Memory B cell (primary cell): ENCODE measurements at regions not wholly inside any gene's neighbourhood (a gene's known extent, or its start where the extent isn't known, plus 50 kb on each side); places are given as distances from the start of the nearest gene placed in this dataset.
"Not testable (repeated sequence)": the region's sequence is repeated elsewhere in the genome, so short reads cannot be mapped to it uniquely, and the experiment has no call there.

Source experiments
- ATAC-seq: fragments of 150-1000 bp; cut with Tn5 transposase; 2 replicates; pipeline ENCODE4 v1.10.0; 2021; ENCODE audit warnings: low read depth, mild to moderate bottlenecking, moderate library complexity
- DNase-seq, 2 donors: peaks; one replicate each; pipeline ENCODE4 v3.0.0; 2022; ENCODE audit warnings: low spot score in 2 of 2
- H3K27ac Mint-ChIP-seq: one replicate; pipeline ENCODE4 v1.8.0; 2022; ENCODE audit warnings: mild to moderate bottlenecking, moderate library complexity, mixed read lengths
- H3K27me3 Mint-ChIP-seq: one replicate; pipeline ENCODE4 v1.8.0; 2022; ENCODE audit warnings: mixed read lengths
- H3K36me3 Mint-ChIP-seq: one replicate; pipeline ENCODE4 v1.8.0; 2022; ENCODE audit warnings: mild to moderate bottlenecking, mixed read lengths
- H3K4me1 Mint-ChIP-seq: one replicate; pipeline ENCODE4 v1.8.0; 2022; ENCODE audit warnings: mixed read lengths
- H3K4me3 Mint-ChIP-seq: one replicate; pipeline ENCODE4 v1.8.0; 2022; ENCODE audit warnings: mild to moderate bottlenecking, moderate library complexity, mixed read lengths
- H3K9me3 Mint-ChIP-seq: one replicate; pipeline ENCODE4 v1.8.0; 2022; ENCODE audit warnings: mixed read lengths

GRCh38 chr10:23779301-23779700, 340.4 kb downstream of the OTUD1 start:
- H3K36me3 Mint-ChIP-seq: no peaks in the 10 kb centered on the region
- no peak overlapping the region for H3K4me3 Mint-ChIP-seq
- no peaks in the 10 kb centered on the region for H3K4me1 Mint-ChIP-seq
- no peaks in the 10 kb centered on the region for H3K27me3 Mint-ChIP-seq
- H3K27ac Mint-ChIP-seq: no peak overlapping the region
- DNase-seq: no peak
- no peaks in the 10 kb centered on the region for H3K9me3 Mint-ChIP-seq
- ATAC-seq: no peak

GRCh38 chr10:23780331-23780730, 341.5 kb downstream of the OTUD1 start:
- H3K9me3 Mint-ChIP-seq: no peaks in the 10 kb centered on the region
- H3K27ac Mint-ChIP-seq: no peak overlapping the region
- no peak overlapping the region for H3K4me3 Mint-ChIP-seq
- H3K27me3 Mint-ChIP-seq: no peaks in the 10 kb centered on the region
- DNase-seq (no peak), ATAC-seq (no peak)
- no peaks in the 10 kb centered on the region for H3K36me3 Mint-ChIP-seq
- no peaks in the 10 kb centered on the region for H3K4me1 Mint-ChIP-seq

- H3K4me1 Mint-ChIP-seq: no peaks in the 10 kb centered on the region
- no peak overlapping the region for H3K4me3 Mint-ChIP-seq
- no peak overlapping the region for H3K27ac Mint-ChIP-seq
These were observed 347.7 kb downstream of the OTUD1 start for GRCh38 chr10:23786594-23786993.

GRCh38 chr10:23793577-23793976, 354.7 kb downstream of the OTUD1 start:
- H3K9me3 Mint-ChIP-seq: peaks cover 2% of the 10 kb centered on the region
- peaks cover 4% of the 10 kb centered on the region for H3K4me1 Mint-ChIP-seq
- H3K27ac Mint-ChIP-seq: no peak overlapping the region
- H3K36me3 Mint-ChIP-seq: no peaks in the 10 kb centered on the region
- H3K27me3 Mint-ChIP-seq: no peaks in the 10 kb centered on the region
- ATAC-seq (no peak), DNase-seq (no peak)
- H3K4me3 Mint-ChIP-seq: no peak overlapping the region

More at GRCh38 chr10:23786594-23786993, 347.7 kb downstream of the OTUD1 start:
- DNase-seq (no peak), ATAC-seq (no peak)
- Mint-ChIP-seq H3K9me3 (no peaks in the 10 kb centered on the region), H3K36me3 (no peaks in the 10 kb centered on the region), H3K27me3 (peaks cover 2% of the 10 kb centered on the region)

GRCh38 chr10:23797452-23797851, 358.6 kb downstream of the OTUD1 start:
- not testable (repeated sequence) for H3K27ac Mint-ChIP-seq, H3K4me3 Mint-ChIP-seq, H3K4me1 Mint-ChIP-seq, ATAC-seq, H3K36me3 Mint-ChIP-seq, H3K9me3 Mint-ChIP-seq, H3K27me3 Mint-ChIP-seq, DNase-seq

GRCh38 chr10:23804125-23804524, 365.2 kb downstream of the OTUD1 start:
- H3K4me3 Mint-ChIP-seq: no peak overlapping the region
- DNase-seq: no peak
- peaks cover 3% of the 10 kb centered on the region for H3K9me3 Mint-ChIP-seq
- H3K27ac Mint-ChIP-seq: no peak overlapping the region
- no peaks in the 10 kb centered on the region for H3K36me3 Mint-ChIP-seq
- ATAC-seq: no peak
- no peaks in the 10 kb centered on the region for H3K4me1 Mint-ChIP-seq
- no peaks in the 10 kb centered on the region for H3K27me3 Mint-ChIP-seq

- Mint-ChIP-seq H3K36me3 (no peaks in the 10 kb centered on the region), H3K27me3 (no peaks in the 10 kb centered on the region), H3K27ac (no peak overlapping the region), H3K9me3 (no peaks in the 10 kb centered on the region), H3K4me1 (no peaks in the 10 kb centered on the region), H3K4me3 (no peak overlapping the region)
- ATAC-seq: no peak
- no peak for DNase-seq
These were observed 374.8 kb downstream of the OTUD1 start for GRCh38 chr10:23813687-23814086.

- DNase-seq: no peak
- Mint-ChIP-seq H3K9me3 (no peaks in the 10 kb centered on the region), H3K27ac (no peak overlapping the region), H3K4me1 (peaks cover 5% of the 10 kb centered on the region), H3K36me3 (no peaks in the 10 kb centered on the region), H3K27me3 (no peaks in the 10 kb centered on the region), H3K4me3 (no peak overlapping the region)
- no peak for ATAC-seq
These were observed 379.6 kb downstream of the OTUD1 start for GRCh38 chr10:23818484-23818883.

GRCh38 chr10:23820792-23821191, 381.9 kb downstream of the OTUD1 start:
- no peak overlapping the region for H3K27ac Mint-ChIP-seq
- H3K27me3 Mint-ChIP-seq: no peaks in the 10 kb centered on the region
- H3K9me3 Mint-ChIP-seq: peaks cover 1% of the 10 kb centered on the region
- ATAC-seq (no peak), DNase-seq (no peak)
- no peak overlapping the region for H3K4me3 Mint-ChIP-seq
- H3K36me3 Mint-ChIP-seq: no peaks in the 10 kb centered on the region
- peaks cover 5% of the 10 kb centered on the region for H3K4me1 Mint-ChIP-seq

- DNase-seq: no peak
- Mint-ChIP-seq H3K4me3 (no peak overlapping the region), H3K4me1 (peaks cover 5% of the 10 kb centered on the region), H3K36me3 (no peaks in the 10 kb centered on the region), H3K27me3 (no peaks in the 10 kb centered on the region), H3K9me3 (peaks cover 1% of the 10 kb centered on the region), H3K27ac (no peak overlapping the region)
- ATAC-seq: no peak
These were observed 384.1 kb upstream of the KIAA1217 start for GRCh38 chr10:23824822-23825221.

GRCh38 chr10:23826421-23826820, 382.5 kb upstream of the KIAA1217 start:
- DNase-seq (no peak), ATAC-seq (no peak)
- Mint-ChIP-seq H3K9me3 (peaks cover 1% of the 10 kb centered on the region), H3K27me3 (no peaks in the 10 kb centered on the region), H3K36me3 (no peaks in the 10 kb centered on the region), H3K4me1 (no peaks in the 10 kb centered on the region), H3K27ac (no peak overlapping the region), H3K4me3 (no peak overlapping the region)

GRCh38 chr10:23829556-23829955, 379.4 kb upstream of the KIAA1217 start:
- H3K4me1 Mint-ChIP-seq: no peaks in the 10 kb centered on the region
- H3K27me3 Mint-ChIP-seq: no peaks in the 10 kb centered on the region
- no peaks in the 10 kb centered on the region for H3K36me3 Mint-ChIP-seq
- DNase-seq (no peak), ATAC-seq (no peak)
- no peak overlapping the region for H3K27ac Mint-ChIP-seq
- peaks cover 2% of the 10 kb centered on the region for H3K9me3 Mint-ChIP-seq
- H3K4me3 Mint-ChIP-seq: no peak overlapping the region

GRCh38 chr10:23834091-23834490, 374.8 kb upstream of the KIAA1217 start:
- H3K9me3 Mint-ChIP-seq: peaks cover 2% of the 10 kb centered on the region
- no peaks in the 10 kb centered on the region for H3K4me1 Mint-ChIP-seq
- no peaks in the 10 kb centered on the region for H3K27me3 Mint-ChIP-seq
- ATAC-seq (no peak), DNase-seq (no peak)
- no peak overlapping the region for H3K27ac Mint-ChIP-seq
- no peak overlapping the region for H3K4me3 Mint-ChIP-seq
- H3K36me3 Mint-ChIP-seq: no peaks in the 10 kb centered on the region

GRCh38 chr10:23850631-23851030, 358.3 kb upstream of the KIAA1217 start:
- Mint-ChIP-seq H3K4me3 (no peak overlapping the region), H3K27me3 (no peaks in the 10 kb centered on the region), H3K4me1 (no peaks in the 10 kb centered on the region), H3K36me3 (no peaks in the 10 kb centered on the region), H3K9me3 (peaks cover 10% of the 10 kb centered on the region), H3K27ac (no peak overlapping the region)
- ATAC-seq (no peak), DNase-seq (no peak)

GRCh38 chr10:23859598-23859997, 349.3 kb upstream of the KIAA1217 start:
- Mint-ChIP-seq H3K27ac (no peak overlapping the region), H3K27me3 (no peaks in the 10 kb centered on the region), H3K9me3 (no peaks in the 10 kb centered on the region), H3K4me3 (no peak overlapping the region), H3K36me3 (no peaks in the 10 kb centered on the region), H3K4me1 (no peaks in the 10 kb centered on the region)
- ATAC-seq (no peak), DNase-seq (no peak)
